Pulmonary artery endothelial cell (primary cell): ENCODE measurements at regions not wholly inside any gene's neighbourhood (a gene's known extent, or its start where the extent isn't known, plus 50 kb on each side); places are given as distances from the start of the nearest gene placed in this dataset.

Experiments
- DNase-seq: peaks from one replicate; pipeline ENCODE4 v3.0.0-alpha.2; 2011; ENCODE audit warnings: low read depth, low spot score

- no peak for DNase-seq
Observed at GRCh38 chr4:151604238-151604637, 156.6 kb downstream of the GATB start.

DNA sequence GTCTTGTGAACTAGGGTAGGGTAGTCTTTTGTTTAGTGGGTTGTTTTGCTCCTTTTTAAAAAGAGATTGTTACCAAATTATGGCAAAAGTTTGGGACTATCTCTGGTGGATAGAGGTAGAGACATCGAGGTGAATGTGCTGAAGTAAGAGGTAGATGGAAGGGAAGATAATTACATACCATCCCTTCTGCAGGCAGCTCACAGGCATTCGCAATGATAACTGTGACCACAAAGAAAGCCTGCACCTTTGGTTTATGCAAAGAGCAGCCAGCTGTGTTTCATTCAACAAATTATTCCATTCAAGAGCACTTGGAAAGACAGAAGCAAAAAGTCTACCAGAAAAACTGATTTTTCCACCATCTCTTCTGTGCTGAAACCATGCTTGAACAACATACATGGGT lies 155.6 kb downstream of the GATB start:
- DNase-seq = no peak

DNA sequence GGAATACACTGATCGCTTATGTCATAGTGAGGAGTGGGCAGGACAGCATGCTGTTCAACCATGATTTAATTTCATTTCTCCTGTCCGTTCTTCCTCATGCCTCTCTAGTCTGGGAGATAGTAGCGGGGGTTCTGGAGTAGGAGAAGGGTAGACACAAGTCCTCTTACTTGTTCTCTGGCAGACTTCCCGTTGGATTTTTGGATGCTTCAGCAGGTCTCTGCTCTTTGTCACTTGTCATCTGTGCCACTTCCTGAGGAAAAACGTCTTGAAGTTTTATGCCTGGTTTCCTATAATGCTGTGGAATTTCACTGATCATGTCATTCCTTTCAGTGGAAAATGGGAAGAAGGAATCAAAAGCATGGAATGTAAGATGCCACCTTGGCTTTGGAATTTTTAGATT lies 154.7 kb downstream of the GATB start:
- DNase-seq = no peak

DNA sequence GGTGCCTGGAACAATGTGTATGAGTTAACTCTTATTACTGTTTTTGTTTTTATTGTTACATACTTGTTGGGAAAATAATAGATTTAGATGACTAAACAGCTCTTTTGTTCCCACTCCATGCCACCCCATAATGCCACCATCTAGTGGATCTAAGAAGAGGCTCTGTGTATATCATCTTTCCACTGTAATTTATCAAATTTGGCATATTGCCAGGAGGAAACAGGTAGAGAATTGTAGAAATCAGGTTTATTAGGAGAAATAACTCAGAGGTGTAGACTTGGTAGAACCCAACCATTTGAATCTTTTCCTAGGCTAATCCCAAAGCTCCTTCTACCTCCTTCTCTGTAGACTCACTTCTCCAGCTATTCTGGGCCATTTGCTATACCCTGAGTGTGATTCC lies 150.6 kb downstream of the GATB start:
- no peak for DNase-seq

GRCh38 chr4:151611960-151612359 lies 148.8 kb downstream of the GATB start:
- no peak for DNase-seq

- no peak for DNase-seq
Observed at GRCh38 chr4:151613290-151613689, 147.5 kb downstream of the GATB start.

DNA sequence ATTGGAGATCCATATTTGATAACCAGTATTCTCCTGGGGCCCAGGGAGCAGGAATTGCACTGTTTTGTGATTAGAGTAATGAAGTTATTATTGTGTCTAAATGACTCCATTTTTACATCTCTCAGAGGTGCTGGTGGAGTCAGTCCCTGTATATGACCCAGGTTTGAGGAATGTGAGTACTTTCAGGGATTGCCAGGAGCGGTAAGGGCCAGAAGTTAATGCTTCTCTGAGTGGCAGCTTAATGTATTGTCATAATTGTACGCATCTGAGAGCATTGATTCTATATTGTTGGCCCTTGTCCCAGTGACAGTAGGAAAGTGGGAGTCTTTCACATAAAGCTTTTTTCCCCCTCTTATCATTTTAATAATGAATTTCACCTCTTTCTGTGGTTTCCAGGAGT lies 146.2 kb downstream of the GATB start:
- DNase-seq = no peak

DNA sequence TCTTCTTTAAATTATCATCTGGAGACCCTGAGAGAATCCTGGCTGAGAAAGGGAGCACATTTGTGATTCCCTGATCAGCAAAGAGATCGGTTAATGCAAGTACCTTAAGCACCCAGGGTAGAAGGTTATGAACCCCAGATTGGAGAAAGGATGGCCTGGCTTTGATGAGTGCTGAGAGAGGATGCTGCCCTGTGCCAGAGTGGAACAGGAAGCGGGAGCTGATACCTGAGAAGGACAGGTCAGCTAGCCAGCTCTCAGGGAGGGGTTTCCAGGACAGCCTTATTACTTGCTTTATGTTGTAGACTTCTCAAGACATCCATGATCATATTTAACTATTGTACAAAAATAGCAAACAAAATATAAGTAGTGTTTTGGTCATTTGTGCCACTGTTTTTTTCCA lies 141.9 kb downstream of the GATB start:
- no peak for DNase-seq

DNA sequence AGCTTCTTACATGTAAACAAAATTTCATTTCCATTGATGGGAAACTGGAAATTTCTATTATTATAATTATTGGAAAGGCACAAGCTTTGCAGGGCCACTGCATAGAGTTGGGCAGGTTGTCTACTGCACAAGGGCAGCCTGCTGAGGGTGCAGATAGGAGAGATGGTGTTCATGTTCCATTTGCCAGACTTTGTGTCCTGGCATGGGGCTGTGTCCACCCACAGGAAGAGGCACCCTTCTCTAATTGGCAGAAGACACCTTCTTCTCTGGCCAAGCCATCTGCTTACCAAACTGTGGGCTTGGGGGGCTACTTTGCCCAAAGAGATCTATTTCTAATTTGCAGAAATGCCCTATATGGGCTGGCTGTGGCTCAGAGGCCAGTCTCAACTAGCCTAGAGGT lies 140.7 kb downstream of the GATB start:
- DNase-seq = no peak
